GM12892 (cell line): ENCODE measurements at regions not wholly inside any gene's neighbourhood (a gene's known extent, or its start where the extent isn't known, plus 50 kb on each side); places are given as distances from the start of the nearest gene placed in this dataset.
"Not testable (repeated sequence)": the region's sequence is repeated elsewhere in the genome, so short reads cannot be mapped to it uniquely, and the experiment has no call there.

Source experiments
- DNase-seq: peaks from one replicate; pipeline ENCODE4 v3.0.0; 2011; ENCODE audit not compliant: insufficient read length
- FAIRE-seq: peaks from 2 replicates; lab custom pipeline; 2011; peaks lifted over from hg19 to GRCh38; lab: Jason Lieb, UNC
- POLR2A ChIP-seq: IDR thresholded peaks from 2 replicates; pipeline ENCODE4 v1.6.1; 2011; ENCODE audit warnings: low read depth, low read length, control low read depth
- POLR2AphosphoS5 ChIP-seq: IDR thresholded peaks from 2 replicates; pipeline ENCODE4 v1.6.1; 2011; ENCODE audit warnings: low read depth, low read length, control low read depth
- TAF1 ChIP-seq: IDR thresholded peaks from 2 replicates; pipeline ENCODE4 v1.6.1; 2011; ENCODE audit warnings: low read depth, mild to moderate bottlenecking, control low read depth, low read length, borderline replicate concordance

- not testable (repeated sequence) for FAIRE-seq, DNase-seq
Measured at GRCh38 chr10:22467393-22467792, 122.1 kb downstream of the SPAG6 start.

GRCh38 chr10:22468570-22469320, 123.4 kb downstream of the SPAG6 start:
- TF ChIP-seq TAF1 (no peak), POLR2AphosphoS5 (no peak), POLR2A (no peak)
- FAIRE-seq (no peak), DNase-seq (no peak)

GRCh38 chr10:22473044-22473443, 127.7 kb downstream of the SPAG6 start:
- FAIRE-seq (peak; percentile 24), DNase-seq (no peak)
- no peak for TF ChIP-seq POLR2AphosphoS5
- TF ChIP-seq TAF1 = no peak
- no peak for TF ChIP-seq POLR2A

GRCh38 chr10:22473459-22473858, 128.2 kb downstream of the SPAG6 start:
- DNase-seq = no peak
- FAIRE-seq = peak; percentile 24
- TF ChIP-seq POLR2AphosphoS5 (no peak), TAF1 (no peak), POLR2A (no peak)

- TF ChIP-seq POLR2A (no peak), TAF1 (no peak), POLR2AphosphoS5 (no peak)
- FAIRE-seq = no peak
- peak; percentile 47 for DNase-seq
Measured at GRCh38 chr10:22475651-22476600, 130.6 kb downstream of the SPAG6 start.

- TF ChIP-seq POLR2A (no peak), POLR2AphosphoS5 (no peak), TAF1 (no peak)
- FAIRE-seq (peak; percentile 33), DNase-seq (no peak)
Measured at GRCh38 chr10:22476601-22477321, 131.5 kb downstream of the SPAG6 start.

- FAIRE-seq (no peak), DNase-seq (no peak)
- no peak for TF ChIP-seq TAF1
Measured at GRCh38 chr10:22477334-22478287, 132.3 kb downstream of the SPAG6 start.

- FAIRE-seq = no peak
- TF ChIP-seq POLR2AphosphoS5 (no peak), POLR2A (no peak), TAF1 (no peak)
- DNase-seq = no peak
Measured at GRCh38 chr10:22478555-22479334, 133.4 kb downstream of the SPAG6 start.

- TF ChIP-seq POLR2AphosphoS5 (no peak), POLR2A (no peak), TAF1 (no peak)
- DNase-seq (no peak), FAIRE-seq (no peak)
Measured at GRCh38 chr10:22479419-22479818, 134.1 kb downstream of the SPAG6 start.

GRCh38 chr10:22481106-22481505, 135.8 kb downstream of the SPAG6 start:
- DNase-seq (no peak), FAIRE-seq (no peak)
- no peak for TF ChIP-seq POLR2AphosphoS5
- no peak for TF ChIP-seq POLR2A
